ENCODE measurements at regions not wholly inside any gene's neighbourhood (a gene's known extent, or its start where the extent isn't known, plus 50 kb on each side); places are given as distances from the start of the nearest gene placed in this dataset.

DNA sequence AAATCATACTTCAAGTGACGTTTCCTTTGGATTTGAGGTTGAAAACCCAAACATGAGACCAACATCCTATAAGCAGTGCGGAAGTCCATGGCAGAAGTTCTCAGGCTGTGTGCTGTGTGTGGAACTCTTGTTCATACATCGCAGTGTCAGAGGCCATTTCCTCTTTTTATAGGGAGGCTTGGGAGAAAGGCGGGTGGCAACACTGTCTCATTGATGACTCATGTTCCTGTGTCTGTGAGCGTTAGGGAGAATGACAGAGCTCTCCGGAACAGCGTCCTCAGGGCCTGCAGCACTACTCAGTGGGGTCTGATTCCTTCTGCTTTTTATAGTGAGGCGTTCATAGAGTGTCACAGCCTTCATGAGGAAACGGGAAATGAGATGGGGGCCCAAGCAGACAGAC is 98.8 kb upstream of the BASP1 start:
- TF ChIP-seq EZH2 (IDR thresholded peaks at IDR 0.05; ENCODE audit: insufficient read depth, poor library complexity, severe bottlenecking) (no peak), EZH2phosphoT487 (IDR thresholded peaks at IDR 0.05; ENCODE audit: insufficient read depth, low read depth) (no peak)

All from GM23248 (cell line).